GM12878 (cell line): ENCODE measurements at regions not wholly inside any gene's neighbourhood (a gene's known extent, or its start where the extent isn't known, plus 50 kb on each side); places are given as distances from the start of the nearest gene placed in this dataset.

ENCODE experiments used
- ATAC-seq: fragments of 200-7000 bp; cut with Tn5 transposase; 3 replicates; pipeline ENCODE4 v1.9.1; 2020; ENCODE audit warnings: mild to moderate bottlenecking, moderate library complexity
- BruUV-seq: library from RNA; stranded (reverse); fragments of 400-500 nt; replicated peaks from 2 replicates; lab custom pipeline; 2021; lab: Mats Ljungman, UMichigan
- CTCF ChIA-PET: fragments of 300-600 bp; sonication (Branson Sonifier 250); formaldehyde crosslinking; extraction: SDS; loops from one replicate; lab custom pipeline; 2021; ENCODE audit warnings: inconsistent platforms; lab: Yijun Ruan, JAX
- POLR2A ChIA-PET: fragments of 350-600 bp; formaldehyde crosslinking; extraction: SDS; loops from one replicate; lab custom pipeline; 2021; ENCODE audit warnings: inconsistent platforms; lab: Charles Lee
- RAD21 ChIA-PET: fragments of 300-600 bp; sonication (Branson Sonifier 250); formaldehyde crosslinking; loops from one replicate; lab custom pipeline; 2023; ENCODE audit warnings: antibody characterized with exemption; ENCODE audit not compliant: unreplicated experiment; lab: Charles Lee
- SMC1A ChIA-PET: fragments of 300-600 bp; sonication (Branson Sonifier 250); formaldehyde crosslinking; loops from one replicate; lab custom pipeline; 2023; ENCODE audit not compliant: unreplicated experiment, uncharacterized antibody; lab: Charles Lee
- DNase-seq: peaks from one replicate; pipeline ENCODE4 v3.0.0-alpha.2; 2011; ENCODE audit warnings: low read depth, low spot score
- FAIRE-seq: peaks from 3 replicates; lab custom pipeline; 2011; peaks lifted over from hg19 to GRCh38; lab: Jason Lieb, UNC
- H2AFZ ChIP-seq: 2 replicates; pipeline ENCODE4 v1.6.0; 2011; ENCODE audit warnings: low read depth, low read length, control low read depth; ENCODE audit not compliant: control insufficient read depth
- H3K27ac ChIP-seq: 2 replicates; pipeline ENCODE4 v1.5.1; 2011; ENCODE audit warnings: control low read depth; ENCODE audit not compliant: control insufficient read depth, insufficient read depth
- H3K27me3 ChIP-seq, 2 experiments: replicated peaks in 1 of 2; 2 replicates each; pipeline versions ENCODE4 v1.6.0 to v1.6.1; 2011; ENCODE audit warnings: low read length in 1 of 2; ENCODE audit not compliant: control insufficient read depth in 2 of 2, insufficient read depth in 2 of 2
- H3K36me3 ChIP-seq, 2 experiments: 2 replicates each; pipeline ENCODE4 v1.5.1; 2011; ENCODE audit warnings: low read length in 1 of 2; ENCODE audit not compliant: control insufficient read depth in 2 of 2, insufficient read depth in 2 of 2
- H3K4me1 ChIP-seq: 2 replicates; pipeline ENCODE4 v1.6.1; 2011; ENCODE audit warnings: mild to moderate bottlenecking, low read length, moderate library complexity, mixed read lengths; ENCODE audit not compliant: control insufficient read depth, insufficient read depth
- H3K4me2 ChIP-seq: 2 replicates; pipeline ENCODE4 v1.6.0; 2011; ENCODE audit warnings: control low read depth; ENCODE audit not compliant: control insufficient read depth, insufficient read depth
- H3K4me3 ChIP-seq: fragments of 200-600 bp; sonication (generic); 2 replicates; pipeline ENCODE4 v1.5.1; 2016
- H3K79me2 ChIP-seq: 2 replicates; pipeline ENCODE4 v1.6.0; 2011; ENCODE audit warnings: low read length; ENCODE audit not compliant: control insufficient read depth, insufficient read depth
- H3K9ac ChIP-seq: 2 replicates; pipeline ENCODE4 v1.8.0; 2011; ENCODE audit warnings: low read length, control low read depth, mixed read lengths; ENCODE audit not compliant: control insufficient read depth, insufficient read depth
- H3K9me3 ChIP-seq: replicated peaks from 3 replicates; pipeline ENCODE4 v1.5.1; 2011; ENCODE audit warnings: mild to moderate bottlenecking, low read length; ENCODE audit not compliant: control insufficient read depth, insufficient read depth
- H4K20me1 ChIP-seq: 2 replicates; pipeline ENCODE4 v1.6.0; 2011; ENCODE audit not compliant: control insufficient read depth, insufficient read depth
- BRCA1 ChIP-seq: IDR thresholded peaks from 2 replicates; pipeline ENCODE4 v1.6.1; 2011; ENCODE audit warnings: low read depth, low read length, improper control_type of control experiment
- IKZF2 ChIP-seq, 2 experiments: fragments of 450-650 bp; IDR thresholded peaks; 2 replicates each; pipeline ENCODE4 v1.6.1; 2017; ENCODE audit warnings: mild to moderate bottlenecking in 2 of 2, moderate library complexity in 2 of 2
- IRF4 ChIP-seq: IDR thresholded peaks from 2 replicates; pipeline ENCODE4 v1.6.1; 2011; ENCODE audit warnings: low read depth, low read length
- NKRF ChIP-seq: fragments of 450-650 bp; conservative IDR thresholded peaks from 2 replicates; pipeline ENCODE4 v1.6.1; 2017; ENCODE audit warnings: mild to moderate bottlenecking, moderate library complexity
- REST ChIP-seq: IDR thresholded peaks from 2 replicates; pipeline ENCODE4 v1.6.1; 2012; ENCODE audit warnings: mild to moderate bottlenecking, low read depth, low read length
- STAT1 ChIP-seq: fragments of 450-650 bp; conservative IDR thresholded peaks from 2 replicates; pipeline ENCODE4 v1.6.1; 2014; ENCODE audit warnings: antibody characterized with exemption, mild to moderate bottlenecking
- ZNF274 ChIP-seq: IDR thresholded peaks from one replicate; pipeline ENCODE4 v1.8.0; 2011; ENCODE audit not compliant: insufficient read length, insufficient read depth
- WGBS: methylation state at CpG from one replicate; pipeline ENCODE4 v1.1.6; 2016; ENCODE audit warnings: low lambda C conversion rate; ENCODE audit not compliant: insufficient replicate concordance, insufficient coverage; ENCODE audit errors: missing lambda C conversion rate; 5-methylcytosine and 5-hydroxymethylcytosine counted together
- in situ Hi-C: fragments of 300-500 bp; cut with MboI; formaldehyde crosslinking; loops from 9 replicates; pipeline ENCODE4 v1.14.3; 2018; ENCODE audit warnings: mixed read lengths
- intact Hi-C: fragments of 100-400 bp; cut with micrococcal nuclease; formaldehyde crosslinking; loops from one replicate; pipeline ENCODE4 v1.14.2; 2022; ENCODE audit not compliant: unreplicated experiment
- TF ChIP-seq, protein P1 (sequence below): IDR thresholded peaks from 2 replicates; pipeline ENCODE4 v1.6.1; 2011; ENCODE audit warnings: mild to moderate bottlenecking, low read depth, low read length, moderate library complexity; ENCODE audit not compliant: insufficient replicate concordance
- TF ChIP-seq, protein P2 (sequence below): IDR thresholded peaks from 2 replicates; pipeline ENCODE4 v1.6.1; 2012; ENCODE audit warnings: low read length, inconsistent platforms

- TF ChIP-seq, protein P1, sequence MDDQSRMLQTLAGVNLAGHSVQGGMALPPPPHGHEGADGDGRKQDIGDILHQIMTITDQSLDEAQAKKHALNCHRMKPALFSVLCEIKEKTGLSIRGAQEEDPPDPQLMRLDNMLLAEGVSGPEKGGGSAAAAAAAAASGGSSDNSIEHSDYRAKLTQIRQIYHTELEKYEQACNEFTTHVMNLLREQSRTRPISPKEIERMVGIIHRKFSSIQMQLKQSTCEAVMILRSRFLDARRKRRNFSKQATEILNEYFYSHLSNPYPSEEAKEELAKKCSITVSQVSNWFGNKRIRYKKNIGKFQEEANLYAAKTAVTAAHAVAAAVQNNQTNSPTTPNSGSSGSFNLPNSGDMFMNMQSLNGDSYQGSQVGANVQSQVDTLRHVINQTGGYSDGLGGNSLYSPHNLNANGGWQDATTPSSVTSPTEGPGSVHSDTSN: no peak
- TF ChIP-seq NKRF (no peak), REST (no peak)
Observed at GRCh38 chr4:175380841-175381240, 431.2 kb downstream of the GPM6A start (continued).

DNA sequence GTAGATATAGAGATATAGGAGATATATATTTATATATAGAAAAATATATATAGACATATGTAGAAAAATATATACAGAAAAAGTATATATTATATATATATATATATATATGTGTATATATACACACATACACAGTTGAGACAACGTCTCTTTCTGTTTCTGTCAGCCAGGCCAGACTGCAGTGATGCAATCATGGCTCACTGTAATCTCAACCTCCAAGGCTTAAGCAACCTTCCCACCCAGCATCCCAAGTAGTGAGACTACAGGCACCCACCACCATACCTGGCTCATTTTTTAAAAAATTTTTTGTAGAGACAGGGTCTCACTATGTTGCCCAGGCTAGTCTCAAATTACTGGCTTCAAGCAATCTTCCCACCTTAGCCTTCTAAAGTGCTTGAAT is 426.3 kb downstream of the GPM6A start:
- no peak overlapping the region for H3K4me2 ChIP-seq
- intact Hi-C loops: no loop called here
- POLR2A ChIA-PET: no interaction called here
- no peaks in the 10 kb centered on the region for H3K79me2 ChIP-seq
- in situ Hi-C loops: no loop called here
- no peaks in the 10 kb centered on the region for H3K9me3 ChIP-seq
- no peaks in the 10 kb centered on the region for H4K20me1 ChIP-seq
- no peak overlapping the region for H3K27ac ChIP-seq
- TF ChIP-seq BRCA1: no peak
- TF ChIP-seq REST: no peak
- TF ChIP-seq IKZF2 (IDR thresholded peaks at IDR 0.05): no peak
- TF ChIP-seq, protein P2, sequence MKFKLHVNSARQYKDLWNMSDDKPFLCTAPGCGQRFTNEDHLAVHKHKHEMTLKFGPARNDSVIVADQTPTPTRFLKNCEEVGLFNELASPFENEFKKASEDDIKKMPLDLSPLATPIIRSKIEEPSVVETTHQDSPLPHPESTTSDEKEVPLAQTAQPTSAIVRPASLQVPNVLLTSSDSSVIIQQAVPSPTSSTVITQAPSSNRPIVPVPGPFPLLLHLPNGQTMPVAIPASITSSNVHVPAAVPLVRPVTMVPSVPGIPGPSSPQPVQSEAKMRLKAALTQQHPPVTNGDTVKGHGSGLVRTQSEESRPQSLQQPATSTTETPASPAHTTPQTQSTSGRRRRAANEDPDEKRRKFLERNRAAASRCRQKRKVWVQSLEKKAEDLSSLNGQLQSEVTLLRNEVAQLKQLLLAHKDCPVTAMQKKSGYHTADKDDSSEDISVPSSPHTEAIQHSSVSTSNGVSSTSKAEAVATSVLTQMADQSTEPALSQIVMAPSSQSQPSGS: no peak
- no peak for TF ChIP-seq ZNF274
- no peak for TF ChIP-seq STAT1
- no peak for TF ChIP-seq IRF4
- 0% methylated on average over 1 of the region's 1 CpG for WGBS
- RAD21 ChIA-PET: no interaction called here
- H2AFZ ChIP-seq: no peak overlapping the region
- SMC1A ChIA-PET: no interaction called here
- no peak for ATAC-seq
- no peak for FAIRE-seq
- no peak for DNase-seq
- CTCF ChIA-PET: no interaction called here
- H3K27me3 ChIP-seq: no peaks in the 10 kb centered on the region
- H3K4me1 ChIP-seq: no peaks in the 10 kb centered on the region
- H3K4me3 ChIP-seq: no peak overlapping the region
- no TSS peak for BruUV-seq
- H3K36me3 ChIP-seq: no peaks in the 10 kb centered on the region
- H3K9ac ChIP-seq: no peak overlapping the region
